HepG2 (cell line): ENCODE measurements at regions not wholly inside any gene's neighbourhood (a gene's known extent, or its start where the extent isn't known, plus 50 kb on each side); places are given as distances from the start of the nearest gene placed in this dataset.

Source experiments
- ATAC-seq: fragments of 200-7000 bp; cut with Tn5 transposase; 3 replicates; pipeline ENCODE4 v1.9.1; 2020; ENCODE audit warnings: mild to moderate bottlenecking, moderate library complexity
- BruUV-seq: library from RNA; stranded (reverse); fragments of 400-500 nt; replicated peaks from 2 replicates; lab custom pipeline; 2021; lab: Mats Ljungman, UMichigan
- CTCF ChIA-PET: fragments of 300-600 bp; formaldehyde crosslinking; extraction: SDS; loops from one replicate; lab custom pipeline; 2021; ENCODE audit warnings: low total read pairs, inconsistent platforms, low intra/inter-chr PET ratio; lab: Yijun Ruan, JAX
- POLR2A ChIA-PET: fragments of 350-600 bp; sonication (Branson Sonifier 250); formaldehyde crosslinking; loops from one replicate; lab custom pipeline; 2020; ENCODE audit warnings: antibody characterized with exemption, inconsistent platforms; lab: Yijun Ruan, JAX
- DNase-seq: peaks from one replicate; pipeline ENCODE4 v3.0.0-alpha.2; 2015; ENCODE audit warnings: low spot score
- FAIRE-seq: peaks from 3 replicates; lab custom pipeline; 2011; peaks lifted over from hg19 to GRCh38; lab: Jason Lieb, UNC
- H2AFZ ChIP-seq: one replicate; pipeline ENCODE4 v1.6.1; 2011; ENCODE audit warnings: low read length, inconsistent platforms
- H3K27ac ChIP-seq: fragments of 300-600 bp; 3 replicates; pipeline ENCODE4 v1.8.0; 2011; ENCODE audit warnings: mixed run types, mild to moderate bottlenecking, mixed read lengths, low read length, inconsistent platforms; ENCODE audit not compliant: insufficient read depth; ENCODE audit errors: extremely low read length
- H3K27me3 ChIP-seq, 2 experiments: fragments of 200-600 bp in 1 of 2; 2 replicates in 1 of 2; 3 replicates in 1 of 2; pipeline versions ENCODE4 v1.6.0 to v1.8.0; 2011; ENCODE audit warnings: low read length in 2 of 2, mild to moderate bottlenecking in 2 of 2, moderate library complexity in 2 of 2, inconsistent platforms in 1 of 2; ENCODE audit not compliant: insufficient read depth in 2 of 2, control insufficient read depth in 1 of 2
- H3K36me3 ChIP-seq, 2 experiments: fragments of 200-600 bp in 1 of 2; replicated peaks in 1 of 2; 2 replicates in 1 of 2; 3 replicates in 1 of 2; pipeline versions ENCODE4 v1.5.1 to v1.8.0; 2011; ENCODE audit warnings: low read length in 2 of 2, inconsistent platforms in 1 of 2; ENCODE audit not compliant: insufficient read depth in 2 of 2, control insufficient read depth in 1 of 2
- H3K4me1 ChIP-seq: 2 replicates; pipeline ENCODE4 v1.5.1; 2012; ENCODE audit warnings: low read length, inconsistent platforms; ENCODE audit not compliant: insufficient read depth
- H3K4me2 ChIP-seq: 2 replicates; pipeline ENCODE4 v1.6.0; 2011; ENCODE audit warnings: low read depth, low read length, inconsistent platforms
- H3K4me3 ChIP-seq, 3 experiments: fragments of 200-600 bp in 1 of 3; sonication (generic), shearing (Covaris generic) in 1 of 3; replicated peaks in 1 of 3; 2 replicates each; pipeline ENCODE4 v1.5.1; 2011 to 2016; ENCODE audit warnings: low read length in 3 of 3, inconsistent platforms in 2 of 3, low read depth in 2 of 3, mild to moderate bottlenecking in 2 of 3, control low read depth in 1 of 3, mixed read lengths in 1 of 3; ENCODE audit not compliant: insufficient read depth in 1 of 3
- H3K79me2 ChIP-seq: one replicate; pipeline ENCODE4 v1.6.1; 2011; ENCODE audit warnings: low read length, inconsistent platforms; ENCODE audit not compliant: insufficient read depth
- H3K9ac ChIP-seq: 2 replicates; pipeline ENCODE4 v1.6.0; 2011; ENCODE audit warnings: mild to moderate bottlenecking, low read depth, low read length, inconsistent platforms; ENCODE audit not compliant: insufficient read depth
- H3K9me3 ChIP-seq: 2 replicates; pipeline ENCODE4 v1.5.1; 2012; ENCODE audit warnings: mild to moderate bottlenecking, low read length
- H4K20me1 ChIP-seq: 2 replicates; pipeline ENCODE4 v1.6.0; 2011; ENCODE audit warnings: inconsistent platforms, mild to moderate bottlenecking, low read length, moderate library complexity; ENCODE audit not compliant: insufficient read depth
- JUNB ChIP-seq: sonication (generic); formaldehyde crosslinking; IDR thresholded peaks from 2 replicates; pipeline ENCODE4 v1.8.0; 2022; ENCODE audit warnings: missing genetic modification reagents, mild to moderate bottlenecking, borderline replicate concordance
- NFIB ChIP-seq: sonication (generic); formaldehyde crosslinking; IDR thresholded peaks from 2 replicates; pipeline ENCODE4 v1.9.0; 2021; ENCODE audit warnings: missing genetic modification reagents, mild to moderate bottlenecking, borderline replicate concordance
- RARA ChIP-seq: IDR thresholded peaks from 2 replicates; pipeline ENCODE4 v1.6.1; 2016; ENCODE audit warnings: missing genetic modification reagents, missing compliant biosample characterization
- RBFOX2 ChIP-seq: fragments of 200-400 bp; formaldehyde crosslinking; IDR thresholded peaks from 2 replicates; pipeline ENCODE4 v1.6.1; 2017; ENCODE audit warnings: low read depth, mild to moderate bottlenecking, low read length
- RXRA ChIP-seq: sonication (generic); formaldehyde crosslinking; IDR thresholded peaks from 2 replicates; pipeline ENCODE4 v1.5.1; 2020; ENCODE audit warnings: missing genetic modification reagents
- ZNF670 ChIP-seq: sonication (generic); formaldehyde crosslinking; IDR thresholded peaks from 2 replicates; pipeline ENCODE4 v1.8.0; 2022; ENCODE audit warnings: mild to moderate bottlenecking, missing genetic modification reagents, borderline replicate concordance
- WGBS: methylation state at CpG from one replicate; pipeline ENCODE4 v1.1.6; 2017; ENCODE audit warnings: low lambda C conversion rate; 5-methylcytosine and 5-hydroxymethylcytosine counted together
- in situ Hi-C: cut with HindIII; loops from 2 replicates; pipeline ENCODE4 v1.10.0; 2017; ENCODE audit warnings: low pct_unique_long_range_greater_than_20kb; ENCODE audit not compliant: extremely low pct_ligation_motif_present
- intact Hi-C: fragments of 100-400 bp; cut with micrococcal nuclease; formaldehyde crosslinking; loops from one replicate; pipeline ENCODE4 v1.10.0; 2022; ENCODE audit not compliant: unreplicated experiment
- TF ChIP-seq, protein P1 (sequence below): sonication (generic); formaldehyde crosslinking; IDR thresholded peaks from 2 replicates; pipeline ENCODE4 v1.8.1; 2023; ENCODE audit warnings: mild to moderate bottlenecking, moderate library complexity, missing genetic modification reagents
- TF ChIP-seq, protein P2 (sequence below): conservative IDR thresholded peaks from 2 replicates; pipeline ENCODE4 v1.6.1; 2018; ENCODE audit warnings: missing genetic modification reagents

DNA sequence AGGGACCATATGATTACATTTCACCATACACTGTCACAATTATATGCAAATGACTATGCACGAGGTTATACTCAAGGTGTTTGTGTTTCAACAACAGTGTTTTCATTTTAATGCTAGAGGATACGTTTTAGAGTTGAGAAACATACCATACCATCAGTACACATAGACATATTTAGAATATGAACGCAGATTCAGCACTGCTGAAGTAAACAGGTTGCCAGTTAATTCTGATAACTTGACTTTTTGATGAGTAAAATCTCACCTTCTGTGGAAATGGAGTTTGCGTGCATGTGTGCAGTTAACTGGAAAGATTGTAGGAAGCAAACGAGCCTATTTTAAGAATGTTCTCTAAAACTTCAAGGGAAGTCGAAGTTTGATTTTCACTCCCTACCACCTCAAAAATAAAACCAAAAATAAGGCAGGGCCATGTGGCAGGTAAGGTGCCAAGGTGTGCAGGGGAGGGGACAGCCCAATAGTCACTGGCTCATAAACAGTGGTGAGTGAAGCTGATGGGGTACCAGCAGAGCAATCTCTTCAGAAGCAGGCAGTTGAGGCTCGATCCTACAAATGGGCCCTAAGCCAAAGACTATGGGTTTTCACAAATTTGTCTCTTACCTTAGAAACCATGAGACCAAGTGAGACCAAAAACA lies 213.1 kb downstream of the IKZF2 start:
- Histone ChIP-seq H3K4me2 (no peak overlapping the region), H3K79me2 (no peaks in the 10 kb centered on the region), H3K4me1 (no peaks in the 10 kb centered on the region), H2AFZ (no peak overlapping the region), H4K20me1 (no peaks in the 10 kb centered on the region), H3K9ac (no peak overlapping the region), H3K27me3 (no peaks in the 10 kb centered on the region), H3K9me3 (no peaks in the 10 kb centered on the region), H3K36me3 (no peaks in the 10 kb centered on the region), H3K27ac (no peak overlapping the region), H3K4me3 (no peak overlapping the region)
- ChIA-PET CTCF (no interaction called here), POLR2A (no interaction called here)
- BruUV-seq, result no TSS peak
- no peak for DNase-seq
- no peak for TF ChIP-seq ZNF670 (CRISPR knock-in tag)
- TF ChIP-seq, protein P1, sequence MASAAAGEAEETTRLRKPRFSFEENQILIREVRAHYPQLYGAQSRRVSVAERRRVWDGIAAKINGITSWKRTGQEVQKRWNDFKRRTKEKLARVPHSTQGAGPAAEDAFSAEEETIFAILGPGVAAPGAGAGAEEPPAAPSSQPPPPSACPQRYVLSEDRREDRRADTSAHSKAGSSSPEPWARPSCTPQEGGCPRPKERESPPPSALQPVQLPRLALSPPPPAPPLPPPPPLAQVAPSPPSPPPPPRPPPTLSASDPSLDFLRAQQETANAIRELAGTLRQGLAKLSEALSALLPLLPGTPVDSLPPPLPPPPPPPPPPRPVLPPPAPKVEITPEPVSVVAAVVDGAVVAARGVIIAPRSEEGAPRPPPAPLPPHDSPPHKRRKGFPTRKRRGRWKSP (CRISPR knock-in tag), result no peak
- no peak for TF ChIP-seq NFIB (CRISPR knock-in tag)
- TF ChIP-seq RBFOX2, result no peak
- no peak for TF ChIP-seq RXRA (CRISPR knock-in tag)
- no peak for TF ChIP-seq JUNB (CRISPR knock-in tag)
- TF ChIP-seq RARA (CRISPR knock-in tag), result no peak
- TF ChIP-seq, protein P2, sequence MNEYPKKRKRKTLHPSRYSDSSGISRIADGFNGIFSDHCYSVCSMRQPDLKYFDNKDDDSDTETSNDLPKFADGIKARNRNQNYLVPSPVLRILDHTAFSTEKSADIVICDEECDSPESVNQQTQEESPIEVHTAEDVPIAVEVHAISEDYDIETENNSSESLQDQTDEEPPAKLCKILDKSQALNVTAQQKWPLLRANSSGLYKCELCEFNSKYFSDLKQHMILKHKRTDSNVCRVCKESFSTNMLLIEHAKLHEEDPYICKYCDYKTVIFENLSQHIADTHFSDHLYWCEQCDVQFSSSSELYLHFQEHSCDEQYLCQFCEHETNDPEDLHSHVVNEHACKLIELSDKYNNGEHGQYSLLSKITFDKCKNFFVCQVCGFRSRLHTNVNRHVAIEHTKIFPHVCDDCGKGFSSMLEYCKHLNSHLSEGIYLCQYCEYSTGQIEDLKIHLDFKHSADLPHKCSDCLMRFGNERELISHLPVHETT (CRISPR knock-in tag), result no peak
- FAIRE-seq, result no peak
- intact Hi-C loops (no loop called here), in situ Hi-C loops (no loop called here)
- WGBS, result 26% methylated on average over 7 of the region's 7 CpGs
- no peak for ATAC-seq
